HT-29 (cell line): ENCODE measurements at regions not wholly inside any gene's neighbourhood (a gene's known extent, or its start where the extent isn't known, plus 50 kb on each side); places are given as distances from the start of the nearest gene placed in this dataset.
"Not testable (repeated sequence)": the region's sequence is repeated elsewhere in the genome, so short reads cannot be mapped to it uniquely, and the experiment has no call there.

ENCODE experiments used
- DNase-seq: peaks from one replicate; pipeline ENCODE4 v3.0.0-alpha.2; 2015; ENCODE audit warnings: low spot score

DNA sequence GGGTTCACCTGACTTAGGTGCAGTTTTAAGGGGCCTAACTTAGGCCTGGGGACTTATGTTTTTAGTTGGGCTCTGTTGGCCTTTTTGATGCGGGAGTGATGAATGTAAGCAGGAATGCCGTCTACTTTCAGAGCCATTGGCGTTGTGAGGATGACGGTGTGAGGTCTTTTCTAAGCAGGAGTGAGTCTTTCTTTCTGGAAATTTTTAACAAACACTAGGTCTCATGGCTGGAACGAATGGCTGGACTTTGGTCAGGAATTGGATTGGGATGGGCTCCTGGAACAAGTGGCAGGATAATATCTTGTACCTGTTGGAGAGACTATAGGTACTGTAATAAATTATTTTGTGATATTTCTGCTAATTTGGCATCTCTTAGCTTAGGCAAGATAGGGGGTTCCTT, 163.9 kb upstream of the CCZ1B start:
- DNase-seq: peak; percentile 6

DNA sequence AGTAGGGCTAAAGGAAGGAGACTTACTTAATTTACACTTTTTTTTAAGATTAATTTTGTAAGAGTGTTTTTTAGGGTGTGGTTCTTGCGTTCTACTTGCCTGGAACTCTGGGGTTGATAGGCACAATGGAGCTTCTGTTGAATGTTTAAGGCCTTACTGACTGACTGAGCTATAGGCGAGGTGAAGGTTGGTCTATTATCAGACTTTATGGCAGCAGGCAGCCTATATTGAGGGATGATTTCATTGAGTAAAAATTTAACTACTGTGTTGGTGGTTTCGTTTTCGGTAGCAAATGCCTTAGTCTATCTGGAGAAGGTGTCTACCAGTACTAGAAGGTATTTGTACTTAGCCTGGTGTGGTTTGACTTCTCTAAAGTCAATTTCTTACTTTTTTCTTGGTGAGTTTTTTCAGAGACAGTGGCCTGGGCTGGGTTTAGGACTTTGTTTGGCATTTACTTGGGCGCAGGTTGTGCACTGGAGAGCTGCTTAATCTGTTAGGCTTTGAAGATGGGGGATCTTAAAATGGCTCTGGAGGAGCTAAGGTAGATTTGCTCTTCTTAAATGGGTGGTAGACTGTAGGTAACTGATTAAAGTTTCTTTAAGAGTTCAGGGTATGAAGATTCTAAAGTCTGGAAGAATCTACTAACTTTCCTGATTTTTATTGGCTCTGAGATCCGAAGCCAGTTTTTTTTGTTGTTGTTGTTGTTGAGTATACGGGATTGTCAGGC, 164.5 kb upstream of the CCZ1B start:
- peak; percentile 61 for DNase-seq

DNA sequence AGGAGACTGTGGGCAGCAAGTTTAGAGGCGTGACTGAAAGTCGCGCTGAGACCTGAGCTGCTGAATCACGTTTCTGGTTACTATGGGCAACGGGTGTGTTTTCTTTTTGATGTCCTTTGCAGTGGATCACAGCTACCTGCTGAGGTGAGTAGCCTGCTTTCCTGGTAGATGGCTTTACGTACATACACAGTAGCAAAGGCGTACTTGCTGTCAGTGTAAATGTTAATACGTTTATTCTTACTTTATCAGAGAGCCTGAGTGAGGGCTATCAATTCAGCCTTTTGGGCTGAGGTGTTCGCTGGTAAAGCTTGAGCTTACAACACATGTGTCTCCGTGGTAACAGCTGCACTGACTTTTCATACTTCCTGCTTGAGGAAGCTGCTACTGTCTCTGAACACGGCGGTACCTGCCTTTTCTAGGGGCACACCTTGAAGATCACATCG, 165.1 kb upstream of the CCZ1B start:
- peak; percentile 89 for DNase-seq

DNA sequence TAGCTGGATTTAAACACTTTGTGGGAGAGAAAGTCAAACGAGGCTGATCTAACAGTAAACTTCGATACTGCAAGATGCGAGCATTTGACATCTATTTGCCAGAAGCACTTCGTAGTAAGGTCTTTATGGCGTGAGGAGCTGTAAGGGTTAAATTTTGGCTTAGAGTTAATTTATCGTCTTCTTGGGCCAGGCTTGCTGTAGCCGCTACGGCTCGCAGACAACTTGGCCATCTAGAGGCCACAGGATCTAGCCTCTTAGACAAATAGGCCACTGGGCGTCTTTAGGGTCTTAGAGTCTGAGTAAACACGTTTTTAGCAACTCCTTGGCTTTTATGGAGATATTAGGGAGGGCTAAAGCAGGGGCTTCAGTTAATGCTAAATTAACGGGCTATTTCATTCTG, 165.6 kb upstream of the CCZ1B start:
- not testable (repeated sequence) for DNase-seq

DNA sequence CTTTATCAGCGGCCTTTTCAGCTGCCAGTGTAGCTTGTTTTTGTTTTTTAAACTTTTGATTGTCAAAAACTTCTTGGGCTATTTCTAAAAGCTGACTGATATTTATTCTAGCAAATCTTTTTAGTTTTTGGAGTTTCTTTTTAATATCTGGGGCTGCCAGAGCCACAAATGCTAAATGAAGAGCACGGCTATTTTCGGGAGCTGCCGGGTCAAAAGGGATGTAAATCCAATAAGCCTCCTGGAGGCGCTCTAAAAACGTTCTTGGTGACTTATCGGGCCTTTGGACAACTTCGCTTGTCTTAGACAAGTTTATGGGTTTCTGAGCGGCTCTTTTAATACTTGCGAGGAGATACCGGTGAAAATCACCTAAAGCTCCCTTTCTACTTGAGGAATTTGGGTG, 166.1 kb upstream of the CCZ1B start:
- DNase-seq: peak; percentile 4

DNA sequence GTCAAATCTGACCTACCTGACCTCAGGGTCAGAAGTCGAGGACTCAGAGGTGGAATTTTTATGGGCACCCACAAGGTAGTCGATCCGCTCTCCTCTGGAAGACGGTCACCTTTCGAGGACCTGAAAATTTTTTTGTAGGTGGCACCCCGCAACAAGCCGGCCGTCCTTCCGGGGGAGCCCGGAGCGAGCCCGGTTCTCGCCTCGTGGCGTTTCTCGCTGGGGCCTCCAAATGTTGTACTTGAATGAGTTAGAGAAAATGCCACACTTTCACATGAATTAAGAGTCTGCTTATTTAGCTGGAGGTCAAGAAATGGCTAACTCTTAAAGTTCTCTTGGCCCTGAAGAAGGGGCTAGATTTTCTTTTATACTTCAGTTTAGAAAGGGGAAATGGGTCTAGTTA, 169.0 kb upstream of the CCZ1B start:
- DNase-seq: not testable (repeated sequence)

DNA sequence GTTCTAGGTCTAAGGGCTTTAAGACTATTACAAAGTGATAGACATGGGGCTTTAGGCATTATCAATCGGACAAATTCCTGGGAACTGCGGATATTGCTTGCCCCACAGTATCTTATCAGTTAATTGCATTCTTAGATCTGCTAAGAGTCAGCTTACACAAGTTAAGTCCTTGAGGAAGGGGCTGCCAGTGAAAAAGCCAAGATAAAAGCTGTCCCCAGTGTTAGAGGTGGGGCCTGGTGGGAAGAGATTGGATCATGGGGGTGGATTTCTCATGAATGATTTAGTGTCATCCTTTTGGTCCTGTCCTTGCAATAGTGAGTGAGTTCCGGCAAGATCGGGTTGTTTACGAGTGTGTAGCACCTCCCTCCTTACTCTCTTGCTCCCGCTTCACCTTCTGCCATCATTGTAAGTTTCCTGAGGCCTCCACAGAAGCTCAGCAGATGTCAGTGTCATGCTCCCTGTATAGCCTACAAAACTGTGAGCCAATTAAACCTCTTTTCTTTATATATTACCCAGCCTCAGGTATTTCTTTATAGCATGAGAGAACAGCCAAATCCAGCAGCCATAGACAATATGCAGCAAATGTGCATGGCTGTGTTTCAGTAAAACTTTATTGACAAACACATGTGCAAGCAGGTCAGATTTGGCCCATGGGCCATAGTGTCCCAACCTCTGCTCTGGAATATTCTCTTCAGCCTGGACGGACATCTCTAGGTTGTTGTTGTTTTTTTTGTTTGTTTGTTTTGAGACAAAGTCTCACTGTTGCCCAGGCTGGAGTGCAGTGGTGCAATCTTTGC, 169.6 kb upstream of the CCZ1B start:
- not testable (repeated sequence) for DNase-seq

DNA sequence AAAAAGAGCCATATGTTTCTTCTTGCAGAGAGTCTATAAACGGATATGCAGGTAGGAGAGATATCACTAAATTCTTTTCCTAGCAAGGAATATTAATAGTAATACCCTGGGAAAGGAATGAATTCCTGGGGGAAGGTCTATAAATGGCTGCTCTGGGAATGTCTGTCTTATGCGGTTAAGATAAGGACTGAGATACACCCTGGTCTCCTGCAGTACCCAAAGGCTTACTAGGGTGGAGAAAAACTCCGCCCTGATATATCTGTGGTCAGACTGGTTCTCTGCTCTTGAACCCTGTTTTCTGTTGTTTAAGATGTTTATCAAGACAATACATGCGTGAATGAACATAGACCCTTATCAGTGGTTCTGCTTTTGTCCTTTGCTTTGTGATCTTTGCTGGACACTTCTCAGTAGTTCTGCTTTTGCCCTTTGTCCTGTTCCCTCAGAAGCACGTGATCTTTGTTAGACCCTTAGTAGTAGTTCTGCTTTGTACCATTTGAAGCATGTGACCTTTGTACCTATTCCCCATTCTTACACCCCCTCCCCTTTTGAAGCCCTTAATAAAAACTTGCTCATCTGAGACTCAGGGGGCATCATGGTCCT, 173.1 kb upstream of the CCZ1B start:
- DNase-seq: not testable (repeated sequence)

DNA sequence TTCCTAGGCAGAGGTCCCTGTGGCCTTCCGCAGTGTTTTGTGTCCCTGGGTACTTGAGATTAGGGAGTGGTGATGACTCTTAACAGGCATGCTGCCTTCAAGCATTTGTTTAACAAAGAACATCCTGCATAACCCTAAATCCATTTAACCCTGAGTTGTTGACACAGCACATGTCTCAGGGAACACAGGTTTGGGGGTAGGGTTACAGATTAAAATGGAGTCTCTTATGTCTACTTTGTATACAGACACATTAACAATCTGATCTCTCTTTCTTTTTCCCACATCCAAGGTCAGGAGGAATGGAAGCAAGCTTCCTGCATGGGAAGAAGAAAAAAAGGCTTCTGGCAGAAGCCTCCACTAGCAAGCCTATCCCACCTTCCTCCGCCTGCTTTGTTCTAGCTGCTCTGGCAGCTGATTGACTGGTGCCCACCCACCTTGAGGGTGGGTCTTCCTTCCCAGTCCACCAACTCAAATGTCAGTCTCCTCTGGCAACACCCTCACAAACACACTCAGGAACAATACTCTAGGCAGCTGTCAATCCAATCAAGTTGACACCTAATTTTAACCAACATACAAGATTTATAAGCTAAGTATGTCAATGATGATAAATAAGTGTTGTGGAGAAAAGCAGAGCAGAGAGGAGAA, 176.5 kb upstream of the CCZ1B start:
- no peak for DNase-seq

DNA sequence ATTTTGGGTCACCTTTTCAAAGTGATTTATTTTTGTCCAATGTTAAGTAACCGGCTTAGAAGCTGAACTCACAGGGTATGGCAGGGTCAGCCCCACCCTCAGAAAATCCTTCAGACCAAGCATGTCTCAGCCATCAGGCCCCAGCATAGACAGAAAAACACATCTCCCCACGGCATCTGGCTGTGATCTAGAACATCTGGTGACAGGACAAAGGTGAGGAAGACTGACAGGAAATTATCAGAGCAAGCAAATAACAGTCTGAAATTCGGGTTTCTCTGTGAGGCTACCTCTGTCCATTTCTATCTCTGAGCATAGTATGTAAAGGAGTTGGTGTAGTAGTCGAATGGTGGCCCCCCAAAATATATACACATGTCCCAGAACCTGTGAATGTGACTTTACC, 177.0 kb upstream of the C1GALT1 start:
- no peak for DNase-seq

DNA sequence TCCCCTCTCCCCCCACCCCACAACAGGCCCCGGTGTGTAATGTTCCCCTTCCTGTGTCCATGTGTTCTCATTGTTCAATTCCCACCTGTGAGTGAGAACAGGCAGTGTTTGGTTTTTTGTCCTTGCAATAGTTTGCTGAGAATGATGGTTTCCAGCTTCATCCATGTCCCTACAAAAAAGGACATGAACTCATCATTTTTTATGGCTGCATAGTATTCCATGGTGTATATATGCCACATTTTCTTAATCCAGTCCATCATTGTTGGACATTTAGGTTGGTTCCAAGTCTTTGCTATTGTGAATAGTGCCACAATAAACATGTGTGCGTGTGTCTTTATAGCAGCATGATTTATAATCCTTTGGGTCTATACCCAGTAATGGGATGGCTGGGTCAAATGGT, 176.4 kb upstream of the C1GALT1 start:
- DNase-seq: not testable (repeated sequence)

DNA sequence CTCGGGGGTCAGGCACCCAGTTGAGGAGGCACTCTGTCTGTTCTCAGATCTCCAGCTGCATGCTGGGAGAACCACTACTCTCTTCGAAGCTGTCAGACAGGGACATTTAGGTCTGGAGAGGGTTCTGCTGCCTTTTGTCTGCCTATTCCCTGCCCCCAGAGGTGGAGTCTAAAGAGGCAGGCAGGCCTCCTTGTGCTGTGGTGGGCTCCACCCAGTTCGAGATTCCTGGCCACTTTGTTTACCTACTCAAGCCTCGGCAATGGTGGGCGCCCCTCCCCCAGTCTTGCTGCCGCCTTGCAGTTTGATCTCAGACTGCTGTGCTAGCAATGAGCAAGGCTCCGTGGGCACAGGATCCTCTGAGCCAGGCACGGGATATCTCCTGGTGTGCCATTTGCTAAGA, 171.1 kb upstream of the C1GALT1 start:
- not testable (repeated sequence) for DNase-seq

DNA sequence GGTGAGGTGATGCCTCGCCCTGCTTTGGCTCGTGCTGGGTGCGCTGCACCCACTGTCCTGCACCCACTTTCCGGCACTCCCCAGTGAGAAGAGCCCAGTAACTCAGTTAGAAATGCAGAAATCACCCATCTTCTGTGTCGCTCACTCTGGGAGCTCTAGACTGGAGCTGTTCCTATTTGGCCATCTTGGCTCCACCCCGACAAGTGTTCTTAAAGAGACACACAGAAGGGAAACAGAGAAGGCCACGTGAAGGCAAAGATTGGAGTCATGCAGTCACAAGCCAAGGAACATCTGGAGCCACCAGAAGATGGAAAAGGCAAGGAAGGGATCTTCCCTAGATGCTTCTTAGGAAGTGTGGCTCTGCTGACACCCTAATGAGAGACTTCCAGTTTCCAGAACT, 170.6 kb upstream of the C1GALT1 start:
- DNase-seq: not testable (repeated sequence)

DNA sequence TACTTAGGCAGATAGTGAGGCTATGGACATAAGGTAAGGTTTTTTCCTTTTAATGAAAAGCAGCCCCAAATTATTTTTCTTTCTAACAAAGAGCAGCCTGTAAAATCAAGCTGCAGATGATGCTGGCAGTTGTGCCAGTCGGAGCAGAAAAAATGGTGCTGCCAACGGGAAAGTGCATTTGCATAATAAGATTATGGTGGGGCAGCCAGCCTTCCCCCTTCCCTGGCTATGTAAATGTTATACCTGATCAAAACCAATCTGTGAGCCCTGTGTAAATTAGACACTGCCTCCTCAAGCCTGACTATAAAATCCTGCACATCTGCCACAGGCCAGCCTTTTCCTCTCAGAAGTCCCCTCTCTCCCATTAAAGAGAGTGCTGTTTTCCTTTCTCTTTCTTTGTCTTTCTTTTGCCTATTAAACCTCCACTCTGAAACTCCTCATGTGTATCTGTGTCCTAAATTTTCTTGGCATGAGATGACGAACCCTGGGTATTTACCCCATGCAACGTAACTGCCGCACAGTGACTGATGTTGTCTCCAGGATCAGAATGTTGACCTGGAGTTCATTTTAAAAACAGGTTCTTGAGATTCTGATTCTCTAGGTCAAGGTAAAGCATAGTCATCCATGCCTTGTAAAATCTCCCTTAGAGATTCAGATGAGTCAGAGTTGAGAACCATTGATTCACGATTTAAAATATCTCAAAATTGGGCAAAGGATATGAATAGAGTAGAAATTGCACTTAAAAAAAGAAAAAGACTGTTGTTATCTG, 167.3 kb upstream of the C1GALT1 start:
- no peak for DNase-seq

DNA sequence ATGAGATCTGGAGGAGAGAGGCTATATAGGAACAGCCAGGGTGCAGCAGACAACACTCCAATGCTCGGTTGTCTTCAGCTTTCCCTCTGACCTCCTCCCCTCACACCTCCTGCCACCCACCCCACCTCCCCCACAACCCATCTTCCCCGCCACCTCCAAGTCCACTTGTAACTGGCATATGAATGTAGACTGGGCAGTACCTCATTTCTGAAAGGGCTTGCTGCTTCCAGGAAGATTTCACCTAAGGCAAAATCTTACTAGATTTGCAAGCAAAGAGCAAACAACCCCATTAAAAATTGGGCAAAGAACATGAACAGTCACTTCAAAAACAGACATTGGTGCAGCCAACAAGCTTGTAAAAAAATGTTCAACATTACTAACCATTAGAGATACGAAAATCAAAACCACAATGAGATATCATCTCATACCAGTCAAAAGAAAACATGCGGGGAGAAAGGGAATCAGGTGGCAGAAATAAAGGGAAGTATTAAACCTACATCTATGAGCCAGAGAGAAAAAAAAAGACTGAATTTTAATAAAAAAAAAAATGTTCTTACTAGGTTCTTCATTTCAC, 164.6 kb upstream of the C1GALT1 start:
- peak; percentile 45 for DNase-seq

DNA sequence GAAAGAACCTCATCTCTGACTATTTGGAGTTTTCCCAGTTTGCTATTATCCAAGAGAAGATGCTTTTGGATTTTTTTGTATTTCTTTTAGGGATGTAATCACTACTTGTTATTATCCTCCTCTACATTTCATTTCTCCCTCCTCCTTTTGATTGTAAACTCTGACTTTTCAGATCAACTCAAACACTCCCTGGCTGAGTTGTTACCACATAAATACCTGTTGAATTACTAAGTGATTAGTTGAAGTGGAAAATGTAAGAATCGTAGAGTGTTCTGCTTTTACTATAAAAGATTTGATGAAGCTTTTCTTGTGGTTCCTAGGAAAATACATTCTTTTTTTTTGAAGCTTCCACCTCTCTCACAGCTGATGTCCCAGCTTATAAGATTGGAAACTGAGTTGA, 164.1 kb upstream of the C1GALT1 start:
- peak; percentile 23 for DNase-seq

DNA sequence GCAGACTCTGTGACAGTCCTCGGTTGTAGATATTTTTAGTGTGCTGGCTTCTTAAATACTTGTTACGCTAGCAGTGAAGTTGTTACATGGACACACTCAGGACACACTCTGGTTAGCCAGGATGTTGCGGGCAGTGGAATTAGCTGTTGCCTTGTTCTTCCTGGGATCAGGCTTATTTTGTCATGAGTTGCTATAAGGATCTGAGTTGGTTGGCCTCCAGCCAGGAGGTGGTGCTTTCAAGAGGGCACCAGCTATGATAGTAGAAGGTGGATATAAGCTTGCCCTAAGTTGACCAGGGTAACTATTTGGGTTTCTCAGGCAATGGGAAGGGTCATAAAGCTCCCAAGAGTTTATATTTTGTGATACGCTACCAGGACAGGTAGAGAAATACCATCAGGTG, 150.1 kb upstream of the C1GALT1 start:
- DNase-seq: no peak

DNA sequence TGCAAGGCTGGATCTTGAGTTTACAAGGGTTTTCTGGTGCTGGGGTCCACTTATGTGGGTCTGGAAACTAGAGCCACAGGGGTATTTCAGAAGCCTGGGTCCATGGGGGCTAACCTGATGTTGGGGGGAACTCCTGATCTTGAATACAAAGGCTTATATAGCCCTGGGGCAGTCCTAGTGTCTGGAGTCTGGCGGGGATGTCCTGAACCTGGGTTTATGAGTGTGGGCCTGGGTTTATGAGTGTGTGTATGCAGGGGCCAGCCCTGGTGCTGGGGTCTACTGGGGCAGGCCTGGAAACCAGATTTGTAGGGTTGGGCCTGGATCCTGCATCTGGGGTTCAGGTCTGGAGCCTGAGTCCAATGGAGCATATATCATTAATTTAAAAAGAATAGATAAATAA, 146.5 kb upstream of the C1GALT1 start:
- DNase-seq: no peak

DNA sequence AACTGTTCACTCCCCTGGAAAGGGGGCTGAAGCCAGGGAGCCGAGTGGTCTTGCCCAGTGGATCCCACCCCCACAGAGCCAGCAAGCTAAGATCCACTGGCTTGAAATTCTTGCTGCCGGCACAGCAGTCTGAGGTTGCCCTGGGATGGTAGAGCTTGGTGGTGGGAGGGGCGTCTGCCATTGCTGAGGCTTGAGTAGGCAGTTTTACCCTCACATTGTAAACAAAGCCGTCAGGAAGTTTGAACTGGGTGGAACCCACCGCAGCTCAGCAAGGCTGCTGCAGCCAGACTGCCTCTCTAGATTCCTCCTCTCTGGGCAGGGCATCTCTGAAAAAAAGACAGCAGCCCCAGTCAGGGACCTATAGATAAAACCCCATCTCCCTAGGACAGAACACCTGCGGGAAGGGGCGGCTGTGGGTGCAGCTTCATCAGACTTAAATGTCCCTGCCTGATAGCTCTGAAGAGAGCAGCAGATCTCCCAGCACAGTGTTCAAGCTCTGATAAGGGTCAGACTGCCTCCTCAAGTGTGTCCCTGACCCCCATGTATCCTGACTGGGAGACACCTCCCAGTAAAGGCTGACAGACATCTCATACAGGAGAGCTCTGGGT, 140.0 kb upstream of the C1GALT1 start:
- peak; percentile 8 for DNase-seq

DNA sequence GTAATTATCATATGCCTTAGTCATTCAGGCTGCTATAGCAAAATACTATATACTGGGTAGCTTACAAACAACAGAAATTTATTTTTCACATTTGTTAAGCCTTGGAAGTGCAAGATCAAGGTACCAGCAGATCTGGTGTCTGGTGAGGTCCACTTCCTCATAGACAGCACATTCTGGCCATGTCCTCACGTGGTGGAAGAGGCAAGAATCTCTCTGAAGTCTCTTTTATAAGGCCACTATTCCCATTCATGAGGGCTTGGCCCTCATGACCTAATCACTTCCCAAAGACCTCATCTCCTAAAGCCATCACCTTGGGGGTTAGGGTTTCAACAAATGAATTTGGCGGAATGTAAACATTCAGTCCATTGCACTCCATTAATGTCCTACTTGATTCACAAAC, 137.5 kb upstream of the C1GALT1 start:
- no peak for DNase-seq

DNA sequence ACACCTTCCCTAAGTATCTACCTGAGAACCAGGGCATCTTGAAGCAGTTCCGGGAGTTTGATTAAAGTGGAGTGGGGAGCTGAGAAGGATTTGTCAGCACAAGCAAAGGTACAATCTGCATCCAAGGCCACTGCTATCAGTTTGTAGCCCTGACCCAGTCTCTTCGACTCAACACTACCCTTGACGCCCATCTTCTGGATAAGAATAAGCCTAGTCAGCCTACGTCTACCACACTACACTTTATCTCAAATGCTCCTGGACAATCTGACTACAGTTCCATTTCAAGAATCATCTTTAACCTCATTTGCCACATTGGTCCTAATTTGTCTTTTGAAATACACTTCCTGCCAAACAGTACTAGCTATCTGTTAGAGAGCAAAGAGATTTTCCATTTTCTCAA, 134.1 kb upstream of the C1GALT1 start:
- DNase-seq: no peak
